H1 (cell line): ENCODE measurements at regions not wholly inside any gene's neighbourhood (a gene's known extent, or its start where the extent isn't known, plus 50 kb on each side); places are given as distances from the start of the nearest gene placed in this dataset.

Experiments
- CTCF ChIA-PET: fragments of 300-600 bp; sonication (Branson Sonifier 250); formaldehyde crosslinking; loops from one replicate; lab custom pipeline; 2021; ENCODE audit not compliant: partially characterized antibody; lab: Charles Lee
- POLR2A ChIA-PET: fragments of 300-600 bp; sonication (Branson Sonifier 250); formaldehyde crosslinking; loops from one replicate; lab custom pipeline; 2021; ENCODE audit warnings: inconsistent platforms; ENCODE audit not compliant: partially characterized antibody; lab: Charles Lee
- DNase-seq, 2 experiments: peaks; one replicate each; pipeline versions ENCODE4 v3.0.0 to v3.0.0-alpha.2; 2010 to 2022; ENCODE audit warnings: low spot score in 2 of 2, low read depth in 1 of 2, mixed read lengths in 1 of 2
- FAIRE-seq: peaks from 2 replicates; lab custom pipeline; 2011; peaks lifted over from hg19 to GRCh38; lab: Jason Lieb, UNC
- H2AFZ ChIP-seq: 2 replicates; pipeline ENCODE4 v1.8.1; 2012; ENCODE audit warnings: low read length, inconsistent platforms
- H2AK5ac ChIP-seq: 2 replicates; pipeline ENCODE4 v1.6.1; 2013; ENCODE audit warnings: low read depth, low read length
- H2BK120ac ChIP-seq: replicated peaks from 2 replicates; pipeline ENCODE3; 2013; ENCODE audit warnings: low read depth, low read length, inconsistent platforms
- H2BK12ac ChIP-seq: 2 replicates; pipeline ENCODE4 v1.6.1; 2013; ENCODE audit warnings: low read depth, low read length
- H2BK15ac ChIP-seq: 2 replicates; pipeline ENCODE4 v1.6.1; 2013; ENCODE audit warnings: low read length
- H2BK20ac ChIP-seq: 2 replicates; pipeline ENCODE4 v1.6.1; 2013; ENCODE audit warnings: low read length
- H2BK5ac ChIP-seq: 2 replicates; pipeline ENCODE4 v1.6.1; 2013; ENCODE audit warnings: low read depth, low read length
- H3K14ac ChIP-seq: 2 replicates; pipeline ENCODE4 v1.6.1; 2013; ENCODE audit warnings: inconsistent platforms; ENCODE audit not compliant: insufficient read length
- H3K18ac ChIP-seq: 2 replicates; pipeline ENCODE4 v1.6.1; 2013; ENCODE audit warnings: low read length; ENCODE audit errors: extremely low read depth
- H3K23ac ChIP-seq: 2 replicates; pipeline ENCODE4 v1.6.1; 2013; ENCODE audit warnings: inconsistent platforms; ENCODE audit not compliant: insufficient read length
- H3K23me2 ChIP-seq: 2 replicates; pipeline ENCODE4 v1.6.1; 2013; ENCODE audit warnings: low read depth, low read length
- H3K27ac ChIP-seq: 2 replicates; pipeline ENCODE4 v1.6.1; 2011; ENCODE audit warnings: low read depth, low read length, inconsistent platforms
- H3K27me3 ChIP-seq, 4 experiments: replicated peaks in 1 of 4; 1 replicate in 1 of 4; 2 replicates in 3 of 4; pipeline versions ENCODE4 v1.6.1 to v1.8.1; 2011 to 2013; ENCODE audit warnings: low read length in 3 of 4, mild to moderate bottlenecking in 3 of 4, inconsistent platforms in 2 of 4, mixed read lengths in 2 of 4, moderate library complexity in 1 of 4; ENCODE audit not compliant: control insufficient read depth in 3 of 4, insufficient read depth in 3 of 4; ENCODE audit errors: extremely low read depth in 1 of 4
- H3K36me3 ChIP-seq, 4 experiments: 2 replicates each; pipeline versions ENCODE4 v1.6.1 to v1.8.1; 2011 to 2013; ENCODE audit warnings: mild to moderate bottlenecking in 4 of 4, low read length in 3 of 4, moderate library complexity in 2 of 4, control low read depth in 1 of 4, inconsistent platforms in 1 of 4; ENCODE audit not compliant: insufficient read depth in 4 of 4, control insufficient read depth in 2 of 4
- H3K4ac ChIP-seq: replicated peaks from 2 replicates; pipeline ENCODE3; 2013; ENCODE audit warnings: low read length, low read depth, mixed read lengths, inconsistent platforms; ENCODE audit not compliant: insufficient read length
- H3K4me1 ChIP-seq, 4 experiments: replicated peaks in 1 of 4; 1 replicate in 1 of 4; 2 replicates in 3 of 4; pipeline versions ENCODE4 v1.6.1 to v1.8.1; 2011 to 2013; ENCODE audit warnings: low read length in 3 of 4, inconsistent platforms in 2 of 4, mixed read lengths in 1 of 4; ENCODE audit not compliant: insufficient read depth in 4 of 4, control insufficient read depth in 3 of 4
- H3K4me2 ChIP-seq, 2 experiments: 2 replicates each; pipeline versions ENCODE4 v1.6.1 to v1.8.1; 2011 to 2013; ENCODE audit warnings: low read depth in 2 of 2, low read length in 2 of 2, control low read depth in 1 of 2, inconsistent platforms in 1 of 2, mild to moderate bottlenecking in 1 of 2; ENCODE audit not compliant: insufficient read depth in 1 of 2
- H3K4me3 ChIP-seq, 4 experiments: fragments of 200-600, 300-600 bp in 1 of 4; sonication (generic), shearing (Covaris generic), sonication (Bioruptor Twin) in 1 of 4; 2 replicates each; pipeline versions ENCODE4 v1.5.1 to v1.8.1; 2011 to 2016; ENCODE audit warnings: low read length in 4 of 4, low read depth in 3 of 4, control low read depth in 2 of 4, inconsistent platforms in 2 of 4, mild to moderate bottlenecking in 2 of 4, mixed read lengths in 1 of 4, moderate library complexity in 1 of 4; ENCODE audit not compliant: insufficient read depth in 2 of 4; ENCODE audit errors: extremely low read depth in 1 of 4
- H3K56ac ChIP-seq: replicated peaks from 2 replicates; pipeline ENCODE3; 2013; ENCODE audit warnings: low read depth, mild to moderate bottlenecking, mixed read lengths, low read length, inconsistent platforms; ENCODE audit not compliant: insufficient read length
- H3K79me1 ChIP-seq: 2 replicates; pipeline ENCODE4 v1.6.1; 2013; ENCODE audit warnings: low read depth, low read length, control low read depth
- H3K79me2 ChIP-seq, 2 experiments: 2 replicates each; pipeline versions ENCODE4 v1.6.1 to v1.8.1; 2012 to 2013; ENCODE audit warnings: low read length in 2 of 2, mild to moderate bottlenecking in 2 of 2, inconsistent platforms in 1 of 2; ENCODE audit not compliant: insufficient read depth in 2 of 2, control insufficient read depth in 1 of 2
- H3K9ac ChIP-seq, 4 experiments: replicated peaks in 1 of 4; 1 replicate in 1 of 4; 2 replicates in 3 of 4; pipeline versions ENCODE4 v1.6.1 to v1.8.1; 2011 to 2013; ENCODE audit warnings: low read depth in 3 of 4, low read length in 3 of 4, control low read depth in 2 of 4, mild to moderate bottlenecking in 2 of 4, moderate library complexity in 2 of 4, inconsistent platforms in 1 of 4; ENCODE audit errors: extremely low read depth in 1 of 4
- H3K9me3 ChIP-seq, 2 experiments: 2 replicates each; pipeline versions ENCODE4 v1.6.1 to v1.8.1; 2012 to 2013; ENCODE audit warnings: mild to moderate bottlenecking in 2 of 2, moderate library complexity in 2 of 2, control low read depth in 1 of 2, inconsistent platforms in 1 of 2, low read depth in 1 of 2, low read length in 1 of 2, mixed read lengths in 1 of 2; ENCODE audit not compliant: insufficient read depth in 2 of 2
- H4K20me1 ChIP-seq, 2 experiments: replicated peaks in 1 of 2; 2 replicates each; pipeline versions ENCODE3 to v1.8.1; 2011 to 2013; ENCODE audit warnings: inconsistent platforms in 2 of 2, low read length in 2 of 2, mild to moderate bottlenecking in 1 of 2; ENCODE audit not compliant: insufficient read depth in 2 of 2, control insufficient read depth in 1 of 2
- H4K5ac ChIP-seq: 2 replicates; pipeline ENCODE4 v1.6.1; 2013; ENCODE audit warnings: low read length, low read depth, mixed read lengths, inconsistent platforms; ENCODE audit not compliant: insufficient read length
- H4K8ac ChIP-seq: 2 replicates; pipeline ENCODE4 v1.8.0; 2013; ENCODE audit warnings: mild to moderate bottlenecking, moderate library complexity, low read length, inconsistent platforms; ENCODE audit not compliant: insufficient read depth; ENCODE audit errors: extremely low read depth
- H4K91ac ChIP-seq: replicated peaks from 2 replicates; pipeline ENCODE3; 2013; ENCODE audit warnings: low read length, mixed read lengths, inconsistent platforms; ENCODE audit not compliant: insufficient read length
- ATF2 ChIP-seq: IDR thresholded peaks from 2 replicates; pipeline ENCODE4 v1.6.1; 2012; ENCODE audit warnings: low read length, inconsistent platforms
- CBX5 ChIP-seq: fragments of 300-800, 300-1000 bp; sonication (generic); IDR thresholded peaks from 2 replicates; pipeline ENCODE4 v1.7.1; 2016; ENCODE audit warnings: antibody characterized with exemption, low read length, low read depth
- CTCF ChIP-seq, 3 experiments: IDR thresholded peaks; 1 replicate in 2 of 3; 2 replicates in 1 of 3; pipeline versions ENCODE4 v1.5.1 to v1.6.1; 2011; ENCODE audit warnings: low read length in 3 of 3, mild to moderate bottlenecking in 3 of 3, inconsistent platforms in 2 of 3, low read depth in 1 of 3, moderate library complexity in 1 of 3; ENCODE audit not compliant: insufficient read depth in 1 of 3; ENCODE audit errors: control extremely low read depth in 1 of 3
- PHF8 ChIP-seq: fragments of 200-600 bp; sonication (generic); conservative IDR thresholded peaks from 2 replicates; pipeline ENCODE4 v1.7.1; 2012; ENCODE audit warnings: low read depth, mild to moderate bottlenecking, inconsistent platforms, low read length, moderate library complexity
- POU5F1 ChIP-seq: IDR thresholded peaks from 2 replicates; pipeline ENCODE4 v1.6.1; 2011; ENCODE audit warnings: low read depth, mild to moderate bottlenecking, low read length, moderate library complexity
- RAD21 ChIP-seq, 2 experiments: IDR thresholded peaks in 1 of 2; conservative IDR thresholded peaks in 1 of 2; 2 replicates each; pipeline ENCODE4 v1.6.1; 2011; ENCODE audit warnings: low read depth in 2 of 2, low read length in 2 of 2, improper control_type of control experiment in 1 of 2, inconsistent platforms in 1 of 2, mild to moderate bottlenecking in 1 of 2, moderate library complexity in 1 of 2
- SUZ12 ChIP-seq: fragments of 200-600 bp; sonication (generic); IDR thresholded peaks from 2 replicates; pipeline ENCODE4 v1.6.1; 2012; ENCODE audit warnings: mild to moderate bottlenecking, inconsistent platforms, low read length, moderate library complexity, mixed read lengths
- TBP ChIP-seq: IDR thresholded peaks from 2 replicates; pipeline ENCODE4 v1.6.1; 2011; ENCODE audit warnings: low read depth, low read length, improper control_type of control experiment
- TCF12 ChIP-seq: IDR thresholded peaks from 2 replicates; pipeline ENCODE4 v1.6.1; 2011; ENCODE audit warnings: low read depth, mild to moderate bottlenecking, low read length
- ZNF274 ChIP-seq: IDR thresholded peaks from 2 replicates; pipeline ENCODE4 v1.7.0; 2012; ENCODE audit warnings: low read length, borderline replicate concordance; ENCODE audit errors: extremely low read depth
- WGBS, 2 experiments: shearing (Covaris generic) in 1 of 2; methylation state at CpG; one replicate each; pipeline versions ENCODE4 v1.1.6 to v1.1.7; 2013 to 2015; ENCODE audit warnings: low lambda C conversion rate in 2 of 2, mixed read lengths in 2 of 2, inconsistent platforms in 1 of 2, low coverage in 1 of 2, missing lambda C conversion rate in 1 of 2; ENCODE audit not compliant: insufficient replicate concordance in 2 of 2, insufficient coverage in 1 of 2, insufficient read length in 1 of 2; ENCODE audit errors: extremely low coverage in 1 of 2, missing lambda C conversion rate in 1 of 2; 5-methylcytosine and 5-hydroxymethylcytosine counted together

- ChIA-PET POLR2A (no interaction called here), CTCF (no interaction called here)
- Histone ChIP-seq H2BK12ac (no peak overlapping the region), H4K8ac (no peak overlapping the region), H3K36me3 (no peaks in the 10 kb centered on the region), H3K4me3 (no peak overlapping the region), H3K79me1 (no peaks in the 10 kb centered on the region), H4K5ac (no peak overlapping the region), H3K4me2 (no peak overlapping the region), H2AK5ac (no peak overlapping the region), H3K4me1 (no peaks in the 10 kb centered on the region), H3K56ac (no peak overlapping the region), H3K27me3 (no peaks in the 10 kb centered on the region), H3K4ac (no peak overlapping the region), H3K9me3 (no peaks in the 10 kb centered on the region), H3K14ac (no peak overlapping the region), H3K27ac (no peak overlapping the region), H3K23me2 (no peaks in the 10 kb centered on the region), H4K91ac (no peak overlapping the region), H4K20me1 (no peaks in the 10 kb centered on the region), H3K18ac (no peak overlapping the region), H3K23ac (no peak overlapping the region), H3K9ac (no peak overlapping the region), H2AFZ (0 out of 2 replicates have a peak overlapping the region, but pooled peaks have one; percentile 34), H2BK20ac (no peak overlapping the region), H2BK120ac (no peak overlapping the region), H2BK5ac (no peak overlapping the region), H2BK15ac (no peak overlapping the region), H3K79me2 (no peaks in the 10 kb centered on the region)
- 85% methylated on average over 4 of the region's 4 CpGs; no CpG with 5 or more reads in 1 of the 2 experiments for WGBS, 2 experiments
- DNase-seq (no peak), FAIRE-seq (no peak)
- no peak for TF ChIP-seq ZNF274
- no peak for TF ChIP-seq ATF2
- TF ChIP-seq TCF12: no peak
- no peak for TF ChIP-seq TBP
- no peak for TF ChIP-seq POU5F1
- TF ChIP-seq RAD21 (IDR thresholded peaks at IDR 0.05 in 1 of 2, conservative IDR thresholded peaks at IDR 0.05 in 1 of 2; ENCODE audit: low read depth in 2 of 2, low read length in 2 of 2): no peak
- no peak for TF ChIP-seq PHF8
- TF ChIP-seq CTCF (IDR thresholded peaks at IDR 0.05; ENCODE audit: control extremely low read depth in 1 of 3, insufficient read depth in 1 of 3, low read depth in 1 of 3, low read length in 3 of 3): no peak
- no peak for TF ChIP-seq SUZ12
- no peak for TF ChIP-seq CBX5
Measured at GRCh38 chr4:96175871-96176270, 336.0 kb downstream of the PDHA2 start.
